ENCODE measurements at regions not wholly inside any gene's neighbourhood (a gene's known extent, or its start where the extent isn't known, plus 50 kb on each side); places are given as distances from the start of the nearest gene placed in this dataset.

GRCh38 chr5:125149110-125149509 is 402.7 kb upstream of the ZNF608 start:
- H3K36me3 Mint-ChIP-seq (ENCODE audit: insufficient read depth) = no peaks in the 10 kb centered on the region
- no peaks in the 10 kb centered on the region for H3K9me3 Mint-ChIP-seq
- ATAC-seq (no peak), DNase-seq (no peak)
- H3K4me3 Mint-ChIP-seq = no peak overlapping the region
- no peaks in the 10 kb centered on the region for H3K4me1 Mint-ChIP-seq (ENCODE audit: low read depth)
- H3K27me3 Mint-ChIP-seq (ENCODE audit: low read depth) = no peaks in the 10 kb centered on the region

GRCh38 chr5:125149527-125149926 is 403.1 kb upstream of the ZNF608 start:
- H3K9me3 Mint-ChIP-seq = no peaks in the 10 kb centered on the region
- H3K4me1 Mint-ChIP-seq (ENCODE audit: low read depth) = no peaks in the 10 kb centered on the region
- DNase-seq (no peak), ATAC-seq (no peak)
- no peaks in the 10 kb centered on the region for H3K27me3 Mint-ChIP-seq (ENCODE audit: low read depth)
- no peaks in the 10 kb centered on the region for H3K36me3 Mint-ChIP-seq (ENCODE audit: insufficient read depth)
- no peak overlapping the region for H3K4me3 Mint-ChIP-seq

- Mint-ChIP-seq H3K9me3 (no peaks in the 10 kb centered on the region), H3K4me3 (no peak overlapping the region), H3K36me3 (ENCODE audit: insufficient read depth) (no peaks in the 10 kb centered on the region), H3K4me1 (ENCODE audit: low read depth) (no peaks in the 10 kb centered on the region), H3K27me3 (ENCODE audit: low read depth) (no peaks in the 10 kb centered on the region)
- no peak for ATAC-seq
- no peak for DNase-seq
Observed at GRCh38 chr5:125150041-125150669, 403.7 kb upstream of the ZNF608 start.

- no peak for ATAC-seq
- no peaks in the 10 kb centered on the region for H3K27me3 Mint-ChIP-seq (ENCODE audit: low read depth)
- H3K4me3 Mint-ChIP-seq = no peak overlapping the region
- no peaks in the 10 kb centered on the region for H3K9me3 Mint-ChIP-seq
- no peak for DNase-seq
- no peaks in the 10 kb centered on the region for H3K4me1 Mint-ChIP-seq (ENCODE audit: low read depth)
- H3K36me3 Mint-ChIP-seq (ENCODE audit: insufficient read depth) = no peaks in the 10 kb centered on the region
Observed at GRCh38 chr5:125151150-125151900, 404.9 kb upstream of the ZNF608 start.

GRCh38 chr5:125152044-125152443 is 405.6 kb upstream of the ZNF608 start:
- Mint-ChIP-seq H3K27me3 (ENCODE audit: low read depth) (no peaks in the 10 kb centered on the region), H3K36me3 (ENCODE audit: insufficient read depth) (no peaks in the 10 kb centered on the region), H3K4me3 (no peak overlapping the region), H3K4me1 (ENCODE audit: low read depth) (no peaks in the 10 kb centered on the region), H3K9me3 (no peaks in the 10 kb centered on the region)
- DNase-seq (no peak), ATAC-seq (no peak)

- Mint-ChIP-seq H3K4me1 (ENCODE audit: low read depth) (no peaks in the 10 kb centered on the region), H3K9me3 (no peaks in the 10 kb centered on the region), H3K4me3 (no peak overlapping the region), H3K36me3 (ENCODE audit: insufficient read depth) (no peaks in the 10 kb centered on the region), H3K27me3 (ENCODE audit: low read depth) (no peaks in the 10 kb centered on the region)
- ATAC-seq (no peak), DNase-seq (no peak)
Observed at GRCh38 chr5:125152461-125153189, 406.2 kb upstream of the ZNF608 start.

GRCh38 chr5:125153231-125153630 is 406.8 kb upstream of the ZNF608 start:
- Mint-ChIP-seq H3K4me1 (ENCODE audit: low read depth) (no peaks in the 10 kb centered on the region), H3K36me3 (ENCODE audit: insufficient read depth) (no peaks in the 10 kb centered on the region), H3K27me3 (ENCODE audit: low read depth) (no peaks in the 10 kb centered on the region), H3K4me3 (no peak overlapping the region), H3K9me3 (no peaks in the 10 kb centered on the region)
- no peak for DNase-seq
- ATAC-seq = no peak

- DNase-seq (no peak), ATAC-seq (no peak)
- H3K36me3 Mint-ChIP-seq (ENCODE audit: insufficient read depth) = no peaks in the 10 kb centered on the region
- no peak overlapping the region for H3K4me3 Mint-ChIP-seq
- H3K9me3 Mint-ChIP-seq = no peaks in the 10 kb centered on the region
- no peaks in the 10 kb centered on the region for H3K27me3 Mint-ChIP-seq (ENCODE audit: low read depth)
- H3K4me1 Mint-ChIP-seq (ENCODE audit: low read depth) = no peaks in the 10 kb centered on the region
Observed at GRCh38 chr5:125154301-125155110, 408.1 kb upstream of the ZNF608 start.

GRCh38 chr5:125160787-125161502 is 414.5 kb upstream of the ZNF608 start:
- Mint-ChIP-seq H3K4me3 (no peak overlapping the region), H3K4me1 (ENCODE audit: low read depth) (no peaks in the 10 kb centered on the region), H3K36me3 (ENCODE audit: insufficient read depth) (no peaks in the 10 kb centered on the region), H3K9me3 (peaks cover 20% of the 10 kb centered on the region), H3K27me3 (ENCODE audit: low read depth) (no peaks in the 10 kb centered on the region)
- ATAC-seq = no peak
- no peak for DNase-seq

GRCh38 chr5:125162714-125163113 is 416.3 kb upstream of the ZNF608 start:
- Mint-ChIP-seq H3K4me3 (no peak overlapping the region), H3K36me3 (ENCODE audit: insufficient read depth) (no peaks in the 10 kb centered on the region), H3K9me3 (peaks cover 23% of the 10 kb centered on the region), H3K27me3 (ENCODE audit: low read depth) (no peaks in the 10 kb centered on the region), H3K4me1 (ENCODE audit: low read depth) (no peaks in the 10 kb centered on the region)
- DNase-seq (no peak), ATAC-seq (no peak)

GRCh38 chr5:125169396-125169795 is 423.0 kb upstream of the ZNF608 start:
- no peaks in the 10 kb centered on the region for H3K36me3 Mint-ChIP-seq (ENCODE audit: insufficient read depth)

GRCh38 chr5:125171641-125172040 is 425.2 kb upstream of the ZNF608 start:
- ATAC-seq = no peak

More at GRCh38 chr5:125169396-125169795, 423.0 kb upstream of the ZNF608 start:
- Mint-ChIP-seq H3K4me3 (no peak overlapping the region), H3K27me3 (ENCODE audit: low read depth) (no peaks in the 10 kb centered on the region), H3K4me1 (ENCODE audit: low read depth) (no peaks in the 10 kb centered on the region), H3K9me3 (peaks cover 10% of the 10 kb centered on the region)
- DNase-seq (no peak), ATAC-seq (no peak)

GRCh38 chr5:125175348-125176004 is 429.0 kb upstream of the ZNF608 start:
- ATAC-seq = no peak

More at GRCh38 chr5:125171641-125172040, 425.2 kb upstream of the ZNF608 start:
- H3K9me3 Mint-ChIP-seq = peaks cover 4% of the 10 kb centered on the region
- no peak for DNase-seq
- no peak overlapping the region for H3K4me3 Mint-ChIP-seq
- H3K4me1 Mint-ChIP-seq (ENCODE audit: low read depth) = no peaks in the 10 kb centered on the region
- H3K36me3 Mint-ChIP-seq (ENCODE audit: insufficient read depth) = no peaks in the 10 kb centered on the region
- H3K27me3 Mint-ChIP-seq (ENCODE audit: low read depth) = no peaks in the 10 kb centered on the region

More at GRCh38 chr5:125175348-125176004, 429.0 kb upstream of the ZNF608 start:
- no peaks in the 10 kb centered on the region for H3K4me1 Mint-ChIP-seq (ENCODE audit: low read depth)
- no peaks in the 10 kb centered on the region for H3K36me3 Mint-ChIP-seq (ENCODE audit: insufficient read depth)
- no peak for DNase-seq
- H3K4me3 Mint-ChIP-seq = no peak overlapping the region
- no peaks in the 10 kb centered on the region for H3K27me3 Mint-ChIP-seq (ENCODE audit: low read depth)
- H3K9me3 Mint-ChIP-seq = peaks cover 3% of the 10 kb centered on the region
